Sciatic nerve (tissue), 2 donors: ENCODE measurements at regions not wholly inside any gene's neighbourhood (a gene's known extent, or its start where the extent isn't known, plus 50 kb on each side); places are given as distances from the start of the nearest gene placed in this dataset.

ENCODE experiments used
- ATAC-seq: fragments of 200-7000 bp; cut with Tn5 transposase; one replicate; pipeline ENCODE4 v1.9.1; 2020; ENCODE audit warnings: mild to moderate bottlenecking, moderate library complexity
- DNase-seq: peaks from one replicate; pipeline ENCODE4 v3.0.0-alpha.2; 2020; ENCODE audit warnings: low spot score
- intact Hi-C: fragments of 100-400 bp; cut with DNase I; formaldehyde crosslinking; loops from one replicate; pipeline ENCODE4 v1.14.2; 2022
- donor health status: DM: no; HTN: no; CAD: no.
- donor health status: DM: no; HTN: no; CAD: no.

DNA sequence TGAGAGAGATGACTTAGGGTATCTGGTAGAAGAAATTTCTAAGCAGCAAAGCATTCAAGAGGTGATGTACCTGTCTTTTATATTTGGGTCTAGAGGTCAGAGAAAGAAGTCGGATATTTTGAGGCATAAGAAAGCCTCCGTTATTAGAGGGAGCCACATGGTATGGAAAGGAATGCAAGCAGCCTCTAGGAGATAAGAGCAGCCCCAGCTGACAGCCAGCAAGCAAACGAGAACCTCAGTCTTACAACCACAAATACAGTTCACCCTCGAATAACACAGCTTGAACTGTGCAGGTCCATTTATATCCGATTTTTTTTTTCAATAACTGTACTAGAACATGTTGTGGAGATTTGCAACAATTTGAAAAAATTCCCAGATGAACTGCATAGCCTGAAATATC lies 190.7 kb upstream of the VGLL2 start:
- DNase-seq = no peak
- no peak for ATAC-seq
- intact Hi-C loops = no loop called here

DNA sequence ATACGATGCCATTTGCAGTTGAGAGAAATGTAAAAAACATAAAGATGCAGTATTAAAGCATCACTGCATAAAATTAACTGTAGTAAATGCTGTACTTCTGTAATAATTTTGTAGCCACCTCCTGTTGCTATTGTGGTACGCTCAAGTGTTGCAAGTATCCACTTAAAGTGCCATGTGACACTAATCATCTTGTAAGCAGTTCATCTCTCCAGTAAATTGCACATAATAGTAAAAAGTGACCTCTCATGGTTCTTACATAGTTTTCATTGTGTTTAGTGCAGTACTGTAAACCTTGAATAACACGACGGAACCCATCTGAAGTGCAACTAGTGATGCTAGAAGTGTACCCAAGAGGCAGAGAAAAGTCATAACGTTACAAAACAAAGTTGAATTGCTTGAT lies 190.1 kb upstream of the VGLL2 start:
- DNase-seq = no peak
- intact Hi-C loops = no loop called here
- ATAC-seq = no peak

DNA sequence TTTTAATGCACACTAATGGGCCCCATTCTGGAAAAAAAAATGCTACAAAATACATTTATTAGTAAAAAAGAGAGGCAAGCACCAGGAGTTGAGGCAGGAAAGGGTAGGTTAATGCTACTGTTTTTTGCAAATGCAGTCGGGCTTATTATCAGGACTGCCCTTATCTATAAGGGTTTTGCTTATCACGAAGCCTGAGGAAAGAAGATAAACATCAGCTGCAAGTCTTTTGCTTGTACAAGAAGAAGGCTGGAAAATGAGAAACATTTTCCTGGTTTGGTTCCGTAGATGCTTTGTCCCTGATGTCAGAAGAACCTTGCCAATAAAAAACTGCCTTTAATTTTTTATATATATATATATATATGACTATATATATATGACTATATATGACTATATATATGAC lies 189.3 kb upstream of the VGLL2 start:
- no peak for ATAC-seq
- intact Hi-C loops = no loop called here

DNA sequence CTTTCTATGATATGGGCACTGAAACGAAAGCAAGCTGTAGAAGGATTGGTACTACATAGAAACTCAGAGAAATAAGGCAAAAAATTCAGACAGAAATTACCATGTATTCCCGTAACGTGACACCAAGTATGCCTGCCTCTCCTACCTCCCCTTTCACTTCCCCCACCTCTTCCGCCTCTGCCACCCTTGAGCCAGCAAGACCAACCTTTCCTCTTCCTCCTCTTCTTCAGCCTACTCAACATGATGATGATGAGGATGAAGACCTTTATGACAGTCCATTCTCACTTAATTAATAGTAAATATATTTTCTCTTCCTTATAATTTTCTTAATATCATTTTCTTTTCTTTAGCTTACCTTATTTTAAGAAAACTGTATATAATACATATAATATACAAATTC lies 188.1 kb upstream of the VGLL2 start:
- ATAC-seq (no peak), DNase-seq (no peak)
- intact Hi-C loops = no loop called here

More for the DNA sequence above, 189.3 kb upstream of the VGLL2 start:
- no peak for DNase-seq

DNA sequence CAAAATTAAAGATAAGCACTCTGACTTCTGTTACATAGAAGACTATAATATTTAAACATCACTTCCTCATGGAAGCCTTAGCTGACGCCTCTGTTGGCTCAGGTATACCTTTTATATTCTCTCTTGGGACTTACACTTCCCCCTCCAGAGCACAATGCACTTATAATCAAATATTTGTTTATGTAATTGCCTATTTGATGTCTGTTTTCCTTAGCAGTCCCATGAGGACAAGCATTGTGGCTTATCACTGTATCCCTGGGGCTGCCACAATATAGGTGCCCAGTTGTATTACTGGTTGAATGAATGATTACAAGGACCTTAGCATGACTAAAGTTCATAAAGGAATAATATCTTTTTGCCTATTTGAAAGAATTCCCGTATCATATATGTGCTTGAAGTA lies 186.7 kb upstream of the VGLL2 start:
- ATAC-seq (no peak), DNase-seq (no peak)
- intact Hi-C loops = no loop called here

DNA sequence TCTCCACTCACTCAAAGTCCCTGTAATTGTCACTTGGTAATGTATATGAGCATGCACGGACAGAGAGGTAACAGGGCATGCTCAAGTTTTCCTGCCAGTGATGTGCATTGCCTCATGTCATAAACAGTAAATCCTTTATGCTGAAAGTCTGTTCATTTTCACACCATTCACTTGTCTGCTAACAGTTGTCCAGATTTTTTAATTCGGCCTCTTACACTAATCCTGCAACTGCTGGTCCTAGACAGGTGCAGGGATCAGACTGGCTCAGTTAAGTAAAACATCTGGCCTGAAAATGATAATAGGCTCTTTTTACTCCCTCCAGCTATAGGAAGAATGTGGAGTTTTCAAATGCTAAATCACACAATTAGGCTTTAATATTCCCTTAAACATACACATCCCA lies 185.4 kb upstream of the VGLL2 start:
- intact Hi-C loops = no loop called here
- ATAC-seq = no peak

DNA sequence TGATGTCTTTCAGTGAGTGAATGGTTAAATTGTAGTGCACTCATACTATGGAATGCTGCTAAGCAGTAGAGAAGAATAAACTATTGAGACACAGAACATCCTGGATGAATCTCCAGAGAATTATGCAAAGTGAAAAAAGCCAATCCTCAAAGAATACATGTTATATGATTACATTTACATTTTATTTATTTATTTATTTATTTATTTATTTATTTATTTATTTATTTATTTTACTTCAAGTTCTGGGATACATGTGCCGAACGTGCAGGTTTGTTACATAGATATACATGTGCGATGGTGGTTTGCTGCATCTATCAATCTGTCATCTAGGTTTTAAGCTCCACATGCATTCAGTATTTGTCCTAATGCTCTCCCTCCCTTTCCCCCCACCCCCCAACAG lies 175.8 kb upstream of the VGLL2 start:
- no peak for ATAC-seq
- intact Hi-C loops = no loop called here
- DNase-seq = no peak

More for the DNA sequence above, 185.4 kb upstream of the VGLL2 start:
- DNase-seq = no peak

DNA sequence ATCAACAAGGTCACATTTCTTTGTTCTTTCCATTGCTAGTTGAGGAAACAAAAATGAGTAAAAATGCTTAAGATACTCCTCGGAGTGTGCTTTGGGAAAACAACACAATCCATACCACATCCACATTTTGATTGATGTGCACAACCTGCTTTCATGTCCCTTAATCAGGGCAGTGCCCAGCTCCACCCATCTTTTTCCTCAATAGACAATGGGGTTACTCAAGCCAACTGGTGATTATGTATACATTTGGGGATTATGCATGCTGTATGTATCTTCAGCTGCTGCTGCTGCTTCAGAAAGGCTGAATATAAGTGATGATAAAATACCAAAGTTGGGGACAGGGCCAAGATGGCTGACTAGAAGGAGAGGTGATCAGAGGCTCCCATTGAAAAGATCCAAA lies 155.2 kb upstream of the VGLL2 start:
- DNase-seq (no peak), ATAC-seq (no peak)
- intact Hi-C loops = no loop called here

DNA sequence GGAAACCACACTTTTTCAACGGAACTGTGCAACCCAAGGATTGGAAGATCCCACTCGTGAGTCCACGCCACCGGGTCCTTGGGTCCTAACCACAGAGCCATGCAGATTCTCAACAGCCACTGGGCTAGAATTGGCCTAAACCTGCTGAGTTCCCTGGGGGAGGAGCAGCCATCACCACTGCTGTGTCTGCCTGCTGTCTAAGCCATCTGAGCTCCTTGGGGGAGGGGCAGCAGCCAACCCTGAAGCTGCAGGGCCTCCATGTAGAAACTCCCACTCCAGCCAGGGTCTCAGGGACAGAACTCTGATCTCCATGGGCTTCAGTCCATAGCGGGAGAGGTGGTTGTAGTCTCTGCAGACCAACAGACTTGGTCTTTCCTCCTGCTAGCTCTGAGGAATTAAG lies 154.6 kb upstream of the VGLL2 start:
- ATAC-seq (no peak), DNase-seq (no peak)
- intact Hi-C loops = no loop called here

DNA sequence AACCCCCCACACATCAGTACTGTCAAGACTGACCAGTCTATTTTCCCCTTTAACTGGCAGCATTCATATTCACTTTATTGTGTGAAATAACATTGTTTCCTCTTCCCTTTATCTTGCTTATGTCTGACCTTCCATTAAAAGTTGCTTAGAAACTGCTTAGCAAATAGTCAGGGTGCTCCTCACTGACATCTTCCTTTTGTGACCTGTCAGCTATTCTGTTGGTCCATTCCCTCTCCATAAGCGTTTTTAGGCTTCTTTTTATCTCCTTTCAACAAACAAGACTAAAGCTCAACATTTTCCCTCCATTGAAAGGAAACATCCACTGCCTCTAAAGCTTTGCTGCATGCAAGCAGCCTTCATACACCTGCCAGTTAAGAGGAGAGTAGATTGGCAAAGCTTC lies 147.7 kb upstream of the VGLL2 start:
- ATAC-seq (no peak), DNase-seq (no peak)
- intact Hi-C loops = no loop called here

DNA sequence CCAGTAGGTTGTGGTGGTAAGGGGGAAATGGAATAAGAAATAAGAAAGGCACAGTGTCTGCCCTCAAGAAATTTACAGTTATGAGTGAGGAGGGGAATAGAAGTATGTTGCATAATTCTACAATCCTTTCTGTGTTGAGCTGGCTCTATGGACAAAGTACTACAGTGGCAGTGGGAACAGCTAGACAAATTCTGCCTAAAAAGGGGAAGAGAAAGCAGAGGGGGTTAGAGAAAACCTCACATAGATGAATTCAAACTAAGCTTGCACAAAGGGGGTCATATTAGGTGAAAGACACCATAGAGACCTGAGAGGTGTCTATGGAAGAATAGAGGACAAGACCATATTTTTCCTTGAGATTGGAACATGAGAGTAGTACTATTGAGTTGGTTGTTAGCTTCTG lies 146.9 kb upstream of the VGLL2 start:
- no peak for ATAC-seq
- intact Hi-C loops = no loop called here

DNA sequence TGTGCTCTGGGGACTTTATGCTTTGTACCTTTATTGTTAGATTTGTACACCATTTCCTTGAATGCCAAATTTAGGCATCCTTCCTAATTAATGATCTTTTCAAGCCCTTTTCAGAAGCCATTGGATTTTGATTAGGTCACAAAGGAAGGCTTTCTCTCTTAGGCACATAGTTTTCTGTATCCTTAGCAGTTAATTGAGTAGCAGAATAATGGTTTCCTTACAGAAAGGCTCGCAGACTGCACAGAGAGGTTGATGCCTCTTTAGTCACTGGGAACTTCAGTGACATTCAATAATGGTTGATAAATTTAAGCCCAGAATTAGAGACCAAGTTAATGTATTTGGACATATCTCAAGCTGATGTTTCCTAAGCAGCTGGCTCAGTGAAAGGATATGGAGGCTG lies 139.1 kb upstream of the VGLL2 start:
- DNase-seq (no peak), ATAC-seq (no peak)
- intact Hi-C loops = no loop called here

More for the DNA sequence above, 146.9 kb upstream of the VGLL2 start:
- DNase-seq = no peak

DNA sequence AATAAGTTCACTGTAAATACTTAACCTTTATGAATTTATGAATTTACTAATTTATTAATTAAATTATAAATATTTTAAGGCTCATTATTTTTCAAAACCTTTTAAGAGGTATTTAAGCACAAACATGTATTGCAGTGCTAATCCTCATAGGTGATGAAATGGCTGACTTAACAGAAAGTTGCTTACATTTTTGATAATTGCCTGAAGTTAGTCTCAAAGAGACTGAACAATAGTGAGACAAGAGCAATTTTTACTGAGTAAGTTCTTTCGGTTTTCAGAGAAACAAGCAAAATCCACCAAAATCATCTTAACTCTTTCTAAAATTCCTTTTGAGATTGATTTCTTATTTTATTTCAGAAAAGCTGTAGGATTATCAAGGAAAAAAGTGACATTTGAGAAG lies 137.3 kb upstream of the VGLL2 start:
- ATAC-seq (no peak), DNase-seq (no peak)

DNA sequence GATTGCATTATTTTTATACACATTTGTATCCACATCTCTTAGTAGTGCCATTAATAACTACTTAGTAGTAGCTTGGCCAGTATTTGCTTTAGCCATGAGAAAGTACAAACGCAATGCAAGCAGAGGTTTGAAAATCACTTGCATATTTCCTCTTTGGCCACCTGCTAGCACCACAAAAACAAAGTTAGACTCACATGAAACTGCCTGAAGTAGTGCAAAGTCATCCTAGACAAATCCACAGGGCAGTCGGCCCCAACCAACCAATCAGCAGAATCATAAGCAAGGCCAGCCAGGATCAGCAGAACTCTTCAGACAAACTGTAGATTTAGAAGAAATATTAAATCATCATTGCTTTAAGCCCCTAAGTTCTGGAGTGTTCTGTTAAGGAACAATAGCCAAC lies 135.2 kb upstream of the VGLL2 start:
- DNase-seq (no peak), ATAC-seq (no peak)
- intact Hi-C loops = no loop called here

More for the DNA sequence above, 137.3 kb upstream of the VGLL2 start:
- intact Hi-C loops = no loop called here

DNA sequence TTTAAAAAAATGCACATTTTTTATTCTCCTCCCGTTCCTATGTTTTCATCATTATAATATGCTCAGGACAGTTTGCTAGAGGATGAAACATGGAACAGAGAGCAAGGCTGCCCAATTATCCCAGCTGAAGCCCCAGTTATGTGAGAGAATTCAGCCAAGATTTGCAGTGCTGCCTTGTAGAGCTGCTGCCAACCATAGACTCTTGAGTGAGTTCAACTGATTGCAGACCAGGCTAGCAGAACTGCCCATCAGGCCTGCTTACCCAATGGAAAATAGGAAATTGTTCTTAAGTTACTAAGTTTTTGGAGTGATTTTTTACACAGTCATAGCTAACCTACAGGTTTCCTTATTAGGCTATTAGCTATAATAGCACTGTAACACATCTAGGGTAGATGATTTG lies 128.7 kb upstream of the VGLL2 start:
- intact Hi-C loops = no loop called here
- DNase-seq (no peak), ATAC-seq (no peak)

DNA sequence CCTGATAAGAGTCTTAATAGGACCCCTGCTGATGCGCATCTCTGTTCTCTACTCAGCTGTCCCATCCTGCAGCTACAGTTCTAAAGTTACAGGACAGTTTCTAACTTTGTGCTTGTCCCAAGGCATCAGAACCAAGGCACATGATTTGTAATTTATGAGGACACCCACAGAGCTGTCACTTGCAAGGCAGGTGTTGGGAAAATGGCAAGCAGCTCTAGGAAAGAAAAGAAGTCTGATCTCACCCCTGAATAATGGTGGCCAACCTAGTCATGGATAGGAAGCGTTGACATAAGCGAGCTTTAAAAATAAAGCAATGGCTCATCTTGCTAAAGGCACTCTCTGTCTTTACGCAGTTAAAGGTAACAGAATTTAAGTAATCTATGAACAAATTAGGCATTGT lies 127.6 kb upstream of the VGLL2 start:
- no peak for DNase-seq
- intact Hi-C loops = no loop called here

DNA sequence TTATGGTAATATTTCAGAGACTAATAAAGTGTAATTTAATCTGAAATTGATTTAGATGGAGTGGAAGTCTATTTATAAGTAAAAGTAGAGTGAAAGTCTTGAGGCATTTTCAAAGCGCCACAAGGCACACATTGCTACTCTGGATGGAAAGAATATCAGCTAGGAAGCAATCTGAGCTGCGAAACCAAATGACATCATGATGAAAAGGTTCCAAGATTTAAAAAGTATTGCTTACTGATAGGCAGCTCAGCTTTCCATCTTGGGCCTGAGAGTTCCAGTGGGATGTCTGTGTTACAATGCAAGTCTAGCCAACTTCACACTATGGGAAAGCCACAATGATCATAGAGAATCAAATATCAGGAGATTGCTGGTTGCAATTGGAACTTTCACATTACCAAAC lies 126.9 kb upstream of the VGLL2 start:
- intact Hi-C loops = no loop called here
- ATAC-seq (no peak), DNase-seq (no peak)

More for the DNA sequence above, 127.6 kb upstream of the VGLL2 start:
- ATAC-seq = no peak

DNA sequence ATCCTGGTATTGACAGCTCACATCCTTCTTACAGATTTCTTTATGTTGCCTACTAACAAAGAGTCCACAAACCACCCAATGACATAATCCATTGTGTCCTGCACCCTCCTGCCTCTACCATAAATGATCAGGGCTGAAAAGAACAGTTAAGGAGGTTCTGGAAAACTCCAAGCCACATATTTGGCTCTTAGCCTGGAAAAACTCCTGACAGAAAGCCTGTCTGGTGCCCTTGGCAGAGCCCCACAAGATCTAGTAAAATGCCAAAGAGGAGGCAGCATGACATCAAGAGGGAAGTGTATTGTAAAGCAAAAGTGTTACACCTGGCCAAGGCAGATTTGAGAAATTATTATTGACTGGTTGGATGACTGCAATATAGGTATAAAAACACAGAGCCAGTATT lies 126.4 kb upstream of the VGLL2 start:
- peak; percentile 44 for ATAC-seq
- intact Hi-C loops = no loop called here

DNA sequence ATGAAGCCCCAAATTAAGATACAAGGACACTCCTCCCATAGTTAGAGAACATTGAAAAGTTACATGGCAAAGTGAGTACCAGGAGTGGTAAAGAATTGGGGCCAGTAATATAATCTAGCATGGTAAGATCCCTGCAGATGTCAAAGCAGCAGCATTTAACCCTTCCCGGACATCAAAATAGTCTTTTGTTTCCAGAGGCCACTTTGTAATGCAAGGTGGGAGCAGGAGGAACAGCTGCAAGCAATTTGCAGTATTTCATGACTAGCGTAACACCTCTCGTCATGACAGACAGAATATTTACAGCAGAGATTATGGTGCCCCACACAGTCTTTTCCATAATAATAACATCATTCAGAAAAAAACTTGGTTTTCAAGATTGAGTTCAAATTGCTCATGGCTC lies 123.2 kb upstream of the VGLL2 start:
- ATAC-seq (no peak), DNase-seq (no peak)
- intact Hi-C loops = no loop called here

More for the DNA sequence above, 126.4 kb upstream of the VGLL2 start:
- DNase-seq = no peak

DNA sequence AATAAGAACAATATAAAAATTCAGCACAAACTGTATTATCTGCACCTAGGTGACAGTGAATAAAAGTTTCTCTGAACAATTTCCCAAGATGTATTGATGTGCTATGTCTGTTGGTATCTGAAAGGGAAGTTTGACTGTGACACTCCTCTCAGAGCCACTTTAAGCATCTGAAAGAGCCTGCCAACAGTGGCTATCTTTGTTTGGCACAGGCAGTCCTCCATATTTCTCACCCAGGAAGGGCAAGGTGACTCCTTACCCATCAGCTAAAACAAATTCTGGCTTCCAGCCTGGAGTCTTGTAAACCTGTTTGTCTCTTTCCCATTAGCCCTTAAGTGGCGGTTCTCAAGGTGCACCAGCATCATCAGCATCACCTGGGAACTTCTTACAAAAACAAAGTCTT lies 122.4 kb upstream of the VGLL2 start:
- ATAC-seq (peak; percentile 15), DNase-seq (no peak)
- intact Hi-C loops = no loop called here

DNA sequence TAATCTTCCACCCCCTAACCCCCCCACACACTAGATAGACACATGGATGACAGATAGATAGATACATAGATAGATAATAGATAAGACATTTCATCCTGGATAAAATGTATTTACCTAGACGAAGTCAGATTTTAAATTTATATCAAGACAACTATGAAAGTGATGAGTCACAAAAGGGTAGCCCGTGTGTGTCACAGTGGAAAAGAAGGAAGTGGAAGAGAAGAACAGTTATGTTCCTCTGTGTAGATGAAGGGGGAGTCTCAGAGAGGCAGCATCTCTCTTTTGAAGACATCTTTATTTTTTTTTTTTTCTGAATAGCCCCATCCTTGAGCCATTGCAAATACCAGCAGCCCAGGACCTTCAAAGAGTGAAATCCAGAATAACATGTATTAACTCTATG lies 121.7 kb upstream of the VGLL2 start:
- no peak for ATAC-seq
- intact Hi-C loops = no loop called here
- DNase-seq = no peak

DNA sequence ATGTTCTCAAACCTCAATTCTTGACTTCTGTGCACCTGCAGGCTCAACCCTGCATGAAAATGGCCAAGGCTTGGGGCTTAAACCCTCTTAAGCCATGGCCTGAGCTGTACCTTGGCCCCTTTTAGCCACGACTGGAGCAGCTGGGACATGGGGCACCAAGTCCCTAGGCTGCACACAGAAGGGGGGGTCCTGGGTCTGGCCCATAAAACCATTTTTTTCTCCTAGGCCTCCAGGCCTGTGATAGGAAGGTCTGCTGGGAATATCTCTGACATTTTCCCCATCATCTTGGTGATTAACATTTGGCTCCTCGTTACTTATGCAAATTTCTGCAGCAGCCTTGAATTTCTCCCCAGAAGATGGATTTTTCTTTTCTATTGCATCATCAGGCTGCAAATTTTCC lies 119.4 kb upstream of the VGLL2 start:
- intact Hi-C loops = no loop called here
- no peak for DNase-seq
- ATAC-seq = no peak
